ENCODE measurements at regions not wholly inside any gene's neighbourhood (a gene's known extent, or its start where the extent isn't known, plus 50 kb on each side); places are given as distances from the start of the nearest gene placed in this dataset.

GRCh38 chr5:99973779-99974178 lies 561.4 kb upstream of the FAM174A start:
- 84% methylated on average over 4 of the region's 4 CpGs for WGBS
- Histone ChIP-seq H3K9me3 (ENCODE audit: control insufficient read depth in 2 of 2, insufficient read depth in 1 of 2, low read length in 1 of 2) (no peaks in the 10 kb centered on the region), H3K27ac (ENCODE audit: low read depth in 1 of 2, low read length in 1 of 2) (no peak overlapping the region), H3K4me1 (ENCODE audit: control insufficient read depth in 2 of 2, insufficient read depth in 2 of 2, low read length in 2 of 2) (no peaks in the 10 kb centered on the region), H3K27me3 (ENCODE audit: control insufficient read depth in 2 of 2, insufficient read depth in 1 of 2, low read length in 1 of 2) (no peaks in the 10 kb centered on the region), H3K4me3 (ENCODE audit: low read length in 2 of 2) (no peak overlapping the region), H3K36me3 (ENCODE audit: control insufficient read depth in 2 of 2, insufficient read depth in 2 of 2, low read length in 1 of 2) (no peaks in the 10 kb centered on the region)
- no peak for DNase-seq (ENCODE audit: low read depth in 6 of 9, low spot score in 9 of 9)

DNA sequence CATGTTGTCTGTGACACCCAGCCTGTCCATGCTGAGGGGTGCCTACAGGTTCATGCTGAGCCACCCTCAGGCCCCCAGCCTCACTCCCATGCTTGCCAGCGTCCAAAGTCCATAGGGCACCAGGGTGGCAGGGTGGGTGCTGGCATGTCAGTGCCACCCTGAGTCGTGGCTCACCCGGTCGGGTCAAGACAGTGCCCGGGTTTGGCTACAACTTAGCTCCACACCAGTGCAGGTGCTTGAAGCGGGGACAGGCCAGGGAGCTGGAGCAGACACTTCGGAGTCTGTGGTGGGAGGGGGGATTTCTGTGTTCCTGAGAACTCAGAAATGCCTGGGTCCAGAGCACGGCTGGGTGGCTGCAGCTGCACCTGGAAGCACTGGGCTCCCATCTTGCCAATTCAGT lies 579.2 kb upstream of the FAM174A start:
- Histone ChIP-seq H3K9me3 (ENCODE audit: control insufficient read depth in 2 of 2, insufficient read depth in 1 of 2, low read length in 1 of 2) (peaks cover 0 to 15% of the 10 kb centered on the region in 2 donors), H3K27me3 (ENCODE audit: control insufficient read depth in 2 of 2, insufficient read depth in 1 of 2, low read length in 1 of 2) (no peaks in the 10 kb centered on the region)

DNA sequence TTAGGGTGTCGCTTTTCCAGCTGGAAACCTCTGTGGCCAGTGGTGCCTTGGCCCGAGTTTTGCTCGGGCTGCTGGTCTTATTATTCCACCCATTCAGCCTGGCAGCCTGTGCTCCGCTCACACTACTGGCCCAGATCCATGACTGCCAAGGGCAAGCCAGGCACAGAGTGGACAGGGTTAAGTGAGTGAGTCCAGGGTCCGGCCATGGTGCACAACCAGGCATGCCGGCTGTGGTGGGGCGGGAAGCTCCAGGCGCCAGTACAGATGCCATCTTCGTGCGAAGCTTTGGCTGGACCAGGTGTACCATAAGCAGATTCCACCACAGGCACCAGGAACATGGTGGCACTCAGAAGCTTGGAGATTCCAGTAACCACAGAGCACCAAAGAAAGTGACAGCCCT lies 580.2 kb upstream of the FAM174A start:
- H3K4me3 ChIP-seq (ENCODE audit: low read length in 2 of 2): no peak overlapping the region
- H3K36me3 ChIP-seq (ENCODE audit: control insufficient read depth in 2 of 2, insufficient read depth in 2 of 2, low read length in 1 of 2): no peaks in the 10 kb centered on the region
- 95% methylated on average over 10 of the region's 10 CpGs for WGBS
- H3K9me3 ChIP-seq (ENCODE audit: control insufficient read depth in 2 of 2, insufficient read depth in 1 of 2, low read length in 1 of 2): peaks cover 0 to 23% of the 10 kb centered on the region in 2 donors
- DNase-seq (ENCODE audit: low read depth in 6 of 9, low spot score in 9 of 9): no peak
- no peaks in the 10 kb centered on the region for H3K27me3 ChIP-seq (ENCODE audit: control insufficient read depth in 2 of 2, insufficient read depth in 1 of 2, low read length in 1 of 2)
- H3K4me1 ChIP-seq (ENCODE audit: control insufficient read depth in 2 of 2, insufficient read depth in 2 of 2, low read length in 2 of 2): no peaks in the 10 kb centered on the region
- H3K27ac ChIP-seq (ENCODE audit: low read depth in 1 of 2, low read length in 1 of 2): no peak overlapping the region

More for the DNA sequence above, 579.2 kb upstream of the FAM174A start:
- no peaks in the 10 kb centered on the region for H3K4me1 ChIP-seq (ENCODE audit: control insufficient read depth in 2 of 2, insufficient read depth in 2 of 2, low read length in 2 of 2)
- no peak overlapping the region for H3K27ac ChIP-seq (ENCODE audit: low read depth in 1 of 2, low read length in 1 of 2)
- 87% methylated on average over 8 of the region's 8 CpGs for WGBS
- H3K36me3 ChIP-seq (ENCODE audit: control insufficient read depth in 2 of 2, insufficient read depth in 2 of 2, low read length in 1 of 2): no peaks in the 10 kb centered on the region
- no peak for DNase-seq (ENCODE audit: low read depth in 6 of 9, low spot score in 9 of 9)
- no peak overlapping the region for H3K4me3 ChIP-seq (ENCODE audit: low read length in 2 of 2)

- WGBS: 95% methylated on average over 12 of the region's 12 CpGs
- DNase-seq (ENCODE audit: low read depth in 6 of 9, low spot score in 9 of 9): no peak
These were observed 585.1 kb upstream of the FAM174A start for GRCh38 chr5:99949969-99950524.

GRCh38 chr5:99949361-99949760 lies 585.8 kb upstream of the FAM174A start:
- WGBS: 96% methylated on average over 5 of the region's 5 CpGs
- H3K27me3 ChIP-seq (ENCODE audit: control insufficient read depth in 2 of 2, insufficient read depth in 1 of 2, low read length in 1 of 2): no peaks in the 10 kb centered on the region

More at GRCh38 chr5:99949969-99950524, 585.1 kb upstream of the FAM174A start:
- Histone ChIP-seq H3K36me3 (ENCODE audit: control insufficient read depth in 2 of 2, insufficient read depth in 2 of 2, low read length in 1 of 2) (no peaks in the 10 kb centered on the region), H3K27me3 (ENCODE audit: control insufficient read depth in 2 of 2, insufficient read depth in 1 of 2, low read length in 1 of 2) (no peaks in the 10 kb centered on the region), H3K4me1 (ENCODE audit: control insufficient read depth in 2 of 2, insufficient read depth in 2 of 2, low read length in 2 of 2) (no peaks in the 10 kb centered on the region), H3K9me3 (ENCODE audit: control insufficient read depth in 2 of 2, insufficient read depth in 1 of 2, low read length in 1 of 2) (peaks cover 0 to 12% of the 10 kb centered on the region in 2 donors), H3K27ac (ENCODE audit: low read depth in 1 of 2, low read length in 1 of 2) (no peak overlapping the region), H3K4me3 (ENCODE audit: low read length in 2 of 2) (no peak overlapping the region)

DNA sequence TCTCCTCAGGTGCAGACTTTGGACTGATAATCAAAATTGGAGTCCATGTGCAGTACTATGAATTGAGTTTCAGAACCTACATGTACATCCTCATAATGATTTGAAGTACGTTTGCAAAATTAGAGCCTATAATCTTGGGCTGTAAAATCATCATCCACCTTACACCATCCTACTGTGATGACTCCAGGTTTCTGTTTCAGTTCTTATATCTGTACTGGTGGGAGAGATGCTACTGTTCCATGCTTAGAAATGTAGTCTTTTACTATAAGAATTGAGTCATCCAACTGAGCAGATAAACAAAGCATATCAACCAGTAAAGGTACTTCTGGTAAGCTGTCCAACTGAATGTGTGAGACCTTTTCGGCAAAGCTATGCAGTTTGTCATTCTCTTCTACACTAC lies 586.3 kb upstream of the FAM174A start:
- DNase-seq (ENCODE audit: low read depth in 6 of 9, low spot score in 9 of 9): no peak
- Histone ChIP-seq H3K4me3 (ENCODE audit: low read length in 2 of 2) (no peak overlapping the region), H3K9me3 (ENCODE audit: control insufficient read depth in 2 of 2, insufficient read depth in 1 of 2, low read length in 1 of 2) (peaks cover 0 to 9% of the 10 kb centered on the region in 2 donors), H3K36me3 (ENCODE audit: control insufficient read depth in 2 of 2, insufficient read depth in 2 of 2, low read length in 1 of 2) (no peaks in the 10 kb centered on the region), H3K27me3 (ENCODE audit: control insufficient read depth in 2 of 2, insufficient read depth in 1 of 2, low read length in 1 of 2) (no peaks in the 10 kb centered on the region), H3K4me1 (ENCODE audit: control insufficient read depth in 2 of 2, insufficient read depth in 2 of 2, low read length in 2 of 2) (no peaks in the 10 kb centered on the region), H3K27ac (ENCODE audit: low read depth in 1 of 2, low read length in 1 of 2) (no peak overlapping the region)
- 91% methylated on average over 2 of the region's 2 CpGs for WGBS

More at GRCh38 chr5:99949361-99949760, 585.8 kb upstream of the FAM174A start:
- Histone ChIP-seq H3K4me3 (ENCODE audit: low read length in 2 of 2) (no peak overlapping the region), H3K27ac (ENCODE audit: low read depth in 1 of 2, low read length in 1 of 2) (no peak overlapping the region), H3K4me1 (ENCODE audit: control insufficient read depth in 2 of 2, insufficient read depth in 2 of 2, low read length in 2 of 2) (no peaks in the 10 kb centered on the region), H3K36me3 (ENCODE audit: control insufficient read depth in 2 of 2, insufficient read depth in 2 of 2, low read length in 1 of 2) (no peaks in the 10 kb centered on the region), H3K9me3 (ENCODE audit: control insufficient read depth in 2 of 2, insufficient read depth in 1 of 2, low read length in 1 of 2) (peaks cover 0 to 9% of the 10 kb centered on the region in 2 donors)
- no peak for DNase-seq (ENCODE audit: low read depth in 6 of 9, low spot score in 9 of 9)

GRCh38 chr5:99945478-99946442 lies 589.4 kb upstream of the FAM174A start:
- WGBS: 74% methylated on average over 12 of the region's 12 CpGs
- Histone ChIP-seq H3K27me3 (ENCODE audit: control insufficient read depth in 2 of 2, insufficient read depth in 1 of 2, low read length in 1 of 2) (no peaks in the 10 kb centered on the region), H3K27ac (ENCODE audit: low read depth in 1 of 2, low read length in 1 of 2) (peak overlapping the region in 1 of 2 donors; percentile 34), H3K9me3 (ENCODE audit: control insufficient read depth in 2 of 2, insufficient read depth in 1 of 2, low read length in 1 of 2) (peaks cover 0 to 9% of the 10 kb centered on the region in 2 donors), H3K4me3 (ENCODE audit: low read length in 2 of 2) (no peak overlapping the region), H3K36me3 (ENCODE audit: control insufficient read depth in 2 of 2, insufficient read depth in 2 of 2, low read length in 1 of 2) (no peaks in the 10 kb centered on the region), H3K4me1 (ENCODE audit: control insufficient read depth in 2 of 2, insufficient read depth in 2 of 2, low read length in 2 of 2) (no peaks in the 10 kb centered on the region)
- DNase-seq (ENCODE audit: low read depth in 6 of 9, low spot score in 9 of 9): no peak

DNA sequence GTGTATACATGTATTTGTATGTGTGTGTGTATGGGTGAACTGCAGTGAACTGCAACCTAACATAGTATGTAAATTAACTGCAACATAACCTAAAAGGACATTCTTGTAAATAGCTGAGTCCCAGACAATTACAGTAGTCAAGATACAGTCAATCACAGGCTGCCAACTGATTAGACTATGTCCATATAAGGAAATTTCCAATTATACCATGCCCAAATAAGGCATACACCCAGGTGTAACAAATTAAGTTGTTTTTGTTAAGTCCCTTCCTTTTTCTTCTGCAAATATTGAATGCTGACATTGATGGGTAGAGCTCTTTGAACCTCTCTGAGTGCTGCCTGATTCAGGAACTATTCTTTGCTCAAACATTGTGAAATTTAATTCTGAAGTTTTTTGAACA lies 594.6 kb upstream of the FAM174A start:
- no peaks in the 10 kb centered on the region for H3K9me3 ChIP-seq (ENCODE audit: control insufficient read depth in 2 of 2, insufficient read depth in 1 of 2, low read length in 1 of 2)
- H3K27me3 ChIP-seq (ENCODE audit: control insufficient read depth in 2 of 2, insufficient read depth in 1 of 2, low read length in 1 of 2): no peaks in the 10 kb centered on the region
- DNase-seq (ENCODE audit: low read depth in 6 of 9, low spot score in 9 of 9): no peak
- H3K27ac ChIP-seq (ENCODE audit: low read depth in 1 of 2, low read length in 1 of 2): no peak overlapping the region
- H3K36me3 ChIP-seq (ENCODE audit: control insufficient read depth in 2 of 2, insufficient read depth in 2 of 2, low read length in 1 of 2): no peaks in the 10 kb centered on the region
- no peak overlapping the region for H3K4me3 ChIP-seq (ENCODE audit: low read length in 2 of 2)
- no peaks in the 10 kb centered on the region for H3K4me1 ChIP-seq (ENCODE audit: control insufficient read depth in 2 of 2, insufficient read depth in 2 of 2, low read length in 2 of 2)

GRCh38 chr5:99936911-99937310 lies 598.3 kb upstream of the FAM174A start:
- Histone ChIP-seq H3K27me3 (ENCODE audit: control insufficient read depth in 2 of 2, insufficient read depth in 1 of 2, low read length in 1 of 2) (no peaks in the 10 kb centered on the region), H3K4me1 (ENCODE audit: control insufficient read depth in 2 of 2, insufficient read depth in 2 of 2, low read length in 2 of 2) (no peaks in the 10 kb centered on the region), H3K9me3 (ENCODE audit: control insufficient read depth in 2 of 2, insufficient read depth in 1 of 2, low read length in 1 of 2) (no peaks in the 10 kb centered on the region), H3K36me3 (ENCODE audit: control insufficient read depth in 2 of 2, insufficient read depth in 2 of 2, low read length in 1 of 2) (no peaks in the 10 kb centered on the region), H3K27ac (ENCODE audit: low read depth in 1 of 2, low read length in 1 of 2) (no peak overlapping the region), H3K4me3 (ENCODE audit: low read length in 2 of 2) (no peak overlapping the region)
- DNase-seq (ENCODE audit: low read depth in 6 of 9, low spot score in 9 of 9): no peak
- WGBS: 26% methylated on average over 1 of the region's 1 CpG

Data from thymus (tissue), 11 donors.